ENCODE measurements at regions not wholly inside any gene's neighbourhood (a gene's known extent, or its start where the extent isn't known, plus 50 kb on each side); places are given as distances from the start of the nearest gene placed in this dataset.

- TF ChIP-seq CHD7 (IDR thresholded peaks at IDR 0.05; ENCODE audit: insufficient replicate concordance, low read length) (no peak), EGR1 (IDR thresholded peaks at IDR 0.05; ENCODE audit: borderline replicate concordance, low read depth, low read length) (no peak), POU5F1 (IDR thresholded peaks at IDR 0.05; ENCODE audit: low read depth, low read length) (no peak), RNF2 (IDR thresholded peaks at IDR 0.05; ENCODE audit: borderline replicate concordance, low read depth, low read length, missing control alignments, poor library complexity, severe bottlenecking) (no peak), CHD2 (IDR thresholded peaks at IDR 0.05; ENCODE audit: low read length) (no peak), CTCF (IDR thresholded peaks at IDR 0.05; ENCODE audit: control extremely low read depth in 1 of 3, insufficient read depth in 1 of 3, low read depth in 1 of 3, low read length in 3 of 3) (no peak), SRF (IDR thresholded peaks at IDR 0.05; ENCODE audit: low read depth, low read length) (no peak), SIX5 (IDR thresholded peaks at IDR 0.05; ENCODE audit: low read depth, low read length) (no peak), YY1 (IDR thresholded peaks at IDR 0.05; ENCODE audit: low read depth, low read length) (no peak)
These were observed 340.0 kb upstream of the MAOA start (continued) for GRCh38 chrX:43316146-43316545.
